ENCODE measurements at regions not wholly inside any gene's neighbourhood (a gene's known extent, or its start where the extent isn't known, plus 50 kb on each side); places are given as distances from the start of the nearest gene placed in this dataset.

GRCh38 chr4:162787120-162787519, 379.6 kb downstream of the NAF1 start:
- no peak for TF ChIP-seq CTCF (conservative IDR thresholded peaks at IDR 0.05; ENCODE audit: low read depth, low read length)
- no peak for TF ChIP-seq EZH2 (IDR thresholded peaks at IDR 0.05; ENCODE audit: low read length, unreplicated experiment)

Data from PC-3 (cell line).